ENCODE measurements at regions not wholly inside any gene's neighbourhood (a gene's known extent, or its start where the extent isn't known, plus 50 kb on each side); places are given as distances from the start of the nearest gene placed in this dataset.
"Not testable (repeated sequence)": the region's sequence is repeated elsewhere in the genome, so short reads cannot be mapped to it uniquely, and the experiment has no call there.

DNA sequence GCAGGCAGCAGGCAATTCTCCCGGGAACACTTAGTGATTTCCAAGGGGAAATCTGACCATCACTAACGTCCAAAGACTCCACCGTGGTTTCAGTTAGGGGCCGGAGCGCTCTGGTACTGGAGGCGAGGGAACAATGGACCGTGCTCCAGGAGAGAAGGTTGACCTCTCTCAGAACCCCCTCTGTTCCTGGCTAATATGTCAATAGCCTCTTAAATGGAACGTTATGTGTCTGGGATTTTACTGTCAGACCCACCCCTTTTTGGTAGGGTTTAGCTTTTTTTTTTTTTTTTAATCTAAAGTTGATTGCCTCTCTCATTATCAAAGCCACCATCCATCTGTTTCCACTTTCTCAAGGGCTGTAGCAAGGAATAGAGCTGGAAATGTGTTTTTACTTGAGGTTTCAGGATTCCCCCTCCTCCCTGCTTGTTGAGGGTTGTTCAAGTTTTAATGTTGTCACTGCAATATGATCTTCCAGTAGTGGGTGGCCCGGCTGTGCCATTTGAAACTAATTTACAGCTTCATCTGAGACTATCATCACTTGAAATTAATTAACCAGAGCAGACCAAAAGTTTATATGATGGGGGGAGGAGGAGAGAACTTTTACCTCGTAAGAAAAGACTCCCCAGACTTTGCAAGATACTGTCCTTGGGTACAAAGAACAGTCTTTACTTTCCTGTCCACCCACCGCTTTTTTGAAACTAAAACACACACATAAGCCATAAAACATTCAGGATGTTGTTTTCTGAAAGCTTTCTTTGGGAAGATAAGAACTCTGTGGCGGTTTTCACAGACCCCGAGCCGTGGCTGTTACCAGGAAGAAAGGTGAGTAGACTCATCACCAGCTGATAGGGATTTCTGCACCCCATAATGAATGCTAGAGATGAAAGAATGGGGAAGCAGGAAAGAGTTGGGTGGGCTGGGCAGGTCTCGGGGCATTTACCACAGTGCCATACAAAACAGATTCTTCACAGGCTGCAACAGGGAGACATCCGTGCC, 187.8 kb downstream of the UACA start:
- intact Hi-C loops (cut with micrococcal nuclease) = no loop called here
- Mint-ChIP-seq H3K9me3 (peaks cover 9% of the 10 kb centered on the region), H3K4me1 (ENCODE audit: low read depth) (peaks cover 4% of the 10 kb centered on the region), H3K27ac (no peak overlapping the region), H3K4me3 (no peak overlapping the region), H3K27me3 (peaks cover 3% of the 10 kb centered on the region), H3K36me3 (peaks cover 4% of the 10 kb centered on the region)
- CTCF ChIA-PET = no interaction called here
- POLR2A ChIA-PET = no interaction called here
- DNase-seq = no peak

DNA sequence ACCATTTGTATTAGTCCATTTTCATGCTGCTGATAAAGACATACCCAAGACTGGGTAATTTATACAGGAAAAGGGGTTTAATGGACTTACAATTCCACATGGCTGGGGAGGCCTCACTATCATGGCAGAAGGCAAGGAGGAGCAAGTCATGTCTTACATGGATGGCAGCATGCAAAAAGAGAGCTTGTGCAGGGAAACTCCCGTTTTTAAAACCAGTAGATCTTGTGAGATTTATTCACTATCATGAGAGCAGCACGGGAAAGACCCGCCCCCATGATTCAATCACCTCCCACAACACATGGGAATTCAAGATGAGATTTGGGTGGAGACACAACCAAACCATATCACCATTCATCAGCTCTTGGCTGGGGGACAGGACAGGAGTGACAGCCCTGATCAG, 189.0 kb downstream of the UACA start:
- H3K4me3 Mint-ChIP-seq; H3K27ac Mint-ChIP-seq; H3K9me3 Mint-ChIP-seq; POLR2A ChIA-PET; DNase-seq; H3K36me3 Mint-ChIP-seq; H3K27me3 Mint-ChIP-seq; intact Hi-C loops (cut with micrococcal nuclease): not testable (repeated sequence)
- CTCF ChIA-PET = interaction anchor here (0.6 kb wide), 1 partner anchor 8 kb away, joined by 3 read pairs; no protein-coding TSS in a partner anchor
- H3K4me1 Mint-ChIP-seq (ENCODE audit: low read depth) = peaks cover 12% of the 10 kb centered on the region

DNA sequence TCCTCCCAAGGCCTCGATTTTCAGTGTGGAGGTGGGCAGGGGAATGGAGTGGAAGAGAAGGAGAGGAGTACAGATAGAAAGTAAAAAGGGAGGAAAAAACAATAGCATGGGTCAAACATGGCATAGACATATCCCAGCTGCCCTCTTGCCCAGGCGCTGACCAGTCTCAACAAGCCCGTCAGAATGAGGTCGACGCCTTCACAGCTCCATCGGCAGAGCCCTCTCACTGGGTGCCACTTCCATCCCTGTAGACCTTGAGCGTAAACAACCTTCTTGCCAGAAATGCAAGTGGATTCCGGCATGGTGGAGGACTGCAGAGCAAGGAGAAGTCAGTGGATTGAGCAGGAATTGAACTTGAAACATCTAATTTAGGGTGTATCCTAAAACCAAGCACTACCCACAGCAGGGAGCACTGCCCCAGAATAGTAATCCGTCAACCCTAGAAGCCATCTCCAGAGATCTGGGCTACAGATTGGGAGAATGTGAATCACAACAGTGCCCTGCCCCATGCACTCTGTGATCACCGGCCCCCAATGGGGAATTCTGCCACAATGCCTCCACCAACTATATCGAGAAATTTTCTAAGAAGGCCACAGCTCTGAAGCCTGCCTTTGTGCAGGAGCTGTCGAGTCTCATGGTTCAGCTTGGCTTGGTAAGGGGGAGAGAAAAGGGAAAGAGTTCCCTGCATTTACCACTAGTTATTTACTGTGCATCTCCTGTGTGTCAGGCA, 190.1 kb downstream of the UACA start:
- no peak overlapping the region for H3K27ac Mint-ChIP-seq
- peaks cover 9% of the 10 kb centered on the region for H3K9me3 Mint-ChIP-seq
- peaks cover 13% of the 10 kb centered on the region for H3K4me1 Mint-ChIP-seq (ENCODE audit: low read depth)
- H3K27me3 Mint-ChIP-seq = peaks cover 3% of the 10 kb centered on the region
- DNase-seq = no peak
- ChIA-PET POLR2A (no interaction called here), CTCF (interaction anchor here (1.9 kb wide), 1 partner anchor 149 kb away, joined by 9 read pairs; no protein-coding TSS in a partner anchor)
- intact Hi-C loops (cut with micrococcal nuclease) = no loop called here
- no peak overlapping the region for H3K4me3 Mint-ChIP-seq
- H3K36me3 Mint-ChIP-seq = peaks cover 4% of the 10 kb centered on the region

DNA sequence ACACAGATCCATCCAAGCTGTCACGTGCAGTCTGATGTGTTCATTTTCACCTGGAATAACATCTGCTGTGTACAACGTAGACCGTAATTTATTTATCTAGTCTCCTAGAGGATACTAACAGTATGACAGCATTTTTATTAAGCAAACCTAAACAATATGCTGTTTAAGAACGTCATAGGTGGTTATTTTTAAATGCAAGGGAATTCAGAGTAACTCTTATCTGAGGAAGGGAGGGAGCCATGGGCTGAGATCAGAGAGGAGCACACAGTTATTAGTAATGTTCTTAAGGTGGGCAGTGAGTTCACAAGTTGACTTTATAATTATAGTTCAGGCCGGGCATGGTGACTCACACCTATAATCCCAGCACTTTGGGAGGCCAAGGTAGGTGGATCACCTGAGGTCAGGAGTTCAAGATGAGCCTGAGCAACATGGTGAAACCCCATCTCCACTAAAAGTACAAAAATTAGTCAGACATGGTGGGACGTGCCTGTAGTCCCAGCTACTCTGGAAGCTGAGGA, 193.6 kb downstream of the UACA start:
- intact Hi-C loops (cut with micrococcal nuclease) = no loop called here
- Mint-ChIP-seq H3K4me1 (ENCODE audit: low read depth) (peaks cover 9% of the 10 kb centered on the region), H3K27me3 (peaks cover 3% of the 10 kb centered on the region), H3K27ac (no peak overlapping the region), H3K9me3 (peaks cover 9% of the 10 kb centered on the region), H3K36me3 (peaks cover 4% of the 10 kb centered on the region), H3K4me3 (no peak overlapping the region)
- peak; percentile 51 for DNase-seq
- ChIA-PET CTCF (interaction anchor here (0.7 to 1.8 kb wide), 3 partner anchors 10 to 153 kb away, joined by 3 to 8 read pairs (median 3); no protein-coding TSS in a partner anchor), POLR2A (no interaction called here)

DNA sequence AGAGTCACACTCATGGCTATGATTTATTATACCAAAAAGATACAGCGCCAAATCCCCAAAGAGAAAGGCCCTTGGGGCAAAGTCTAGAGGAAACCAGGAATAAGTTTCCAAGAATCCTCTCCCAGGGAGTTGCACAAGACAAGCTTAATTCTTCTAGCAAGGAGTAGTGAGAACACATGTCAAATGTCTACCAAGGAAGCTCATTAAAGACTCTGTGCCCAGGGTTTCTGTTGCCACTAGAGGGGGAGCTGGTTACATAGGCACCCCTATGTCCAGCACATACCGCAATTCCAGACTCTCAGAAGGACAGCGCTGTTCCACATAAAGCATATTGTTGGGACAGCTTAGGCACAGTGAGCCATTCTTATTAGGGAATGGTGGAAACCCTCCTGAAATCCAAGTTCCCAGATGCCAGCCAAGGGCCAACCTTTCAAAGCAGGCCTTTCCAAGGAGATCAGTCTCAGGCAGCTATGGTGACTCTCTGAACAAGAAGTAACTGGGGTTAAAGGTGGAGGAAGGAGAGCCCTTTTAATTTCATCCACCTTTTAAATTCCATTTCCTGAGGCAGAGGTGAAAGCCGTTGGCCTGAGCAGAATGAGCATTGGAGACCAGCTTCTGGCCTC, 194.2 kb downstream of the UACA start:
- intact Hi-C loops (cut with micrococcal nuclease) = no loop called here
- no peak overlapping the region for H3K27ac Mint-ChIP-seq
- ChIA-PET POLR2A (no interaction called here), CTCF (interaction anchor here (0.7 to 1.8 kb wide), 3 partner anchors 10 to 153 kb away, joined by 3 to 8 read pairs (median 3); no protein-coding TSS in a partner anchor)
- peaks cover 6% of the 10 kb centered on the region for H3K9me3 Mint-ChIP-seq
- peaks cover 1% of the 10 kb centered on the region for H3K36me3 Mint-ChIP-seq
- peaks cover 9% of the 10 kb centered on the region for H3K4me1 Mint-ChIP-seq (ENCODE audit: low read depth)
- no peak for DNase-seq
- H3K27me3 Mint-ChIP-seq = peaks cover 3% of the 10 kb centered on the region
- no peak overlapping the region for H3K4me3 Mint-ChIP-seq

DNA sequence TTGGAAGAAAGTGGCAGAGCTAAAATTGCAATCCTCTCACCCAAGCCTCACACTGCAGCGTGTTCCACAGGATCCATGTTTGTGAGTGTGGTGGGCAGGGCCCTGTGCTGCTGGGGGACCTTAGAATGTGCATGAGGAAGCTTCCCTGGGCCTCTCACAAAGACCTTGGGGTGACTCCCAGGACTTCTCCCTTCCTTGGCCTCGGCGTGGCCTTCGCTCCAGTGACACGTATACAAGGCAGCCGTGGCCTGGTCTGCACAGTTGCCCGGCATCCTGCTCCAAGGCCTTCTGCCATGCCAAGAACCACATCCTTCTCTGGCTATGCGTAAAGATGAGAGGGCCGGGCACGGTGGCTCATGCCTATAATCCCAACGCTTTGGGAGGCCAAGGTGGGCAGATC, 196.4 kb downstream of the UACA start:
- POLR2A ChIA-PET = no interaction called here
- no peaks in the 10 kb centered on the region for H3K36me3 Mint-ChIP-seq
- no peak overlapping the region for H3K4me3 Mint-ChIP-seq
- peaks cover 2% of the 10 kb centered on the region for H3K27me3 Mint-ChIP-seq
- peaks cover 9% of the 10 kb centered on the region for H3K4me1 Mint-ChIP-seq (ENCODE audit: low read depth)
- no peaks in the 10 kb centered on the region for H3K9me3 Mint-ChIP-seq
- DNase-seq = no peak
- CTCF ChIA-PET = no interaction called here
- intact Hi-C loops (cut with micrococcal nuclease) = no loop called here
- no peak overlapping the region for H3K27ac Mint-ChIP-seq

DNA sequence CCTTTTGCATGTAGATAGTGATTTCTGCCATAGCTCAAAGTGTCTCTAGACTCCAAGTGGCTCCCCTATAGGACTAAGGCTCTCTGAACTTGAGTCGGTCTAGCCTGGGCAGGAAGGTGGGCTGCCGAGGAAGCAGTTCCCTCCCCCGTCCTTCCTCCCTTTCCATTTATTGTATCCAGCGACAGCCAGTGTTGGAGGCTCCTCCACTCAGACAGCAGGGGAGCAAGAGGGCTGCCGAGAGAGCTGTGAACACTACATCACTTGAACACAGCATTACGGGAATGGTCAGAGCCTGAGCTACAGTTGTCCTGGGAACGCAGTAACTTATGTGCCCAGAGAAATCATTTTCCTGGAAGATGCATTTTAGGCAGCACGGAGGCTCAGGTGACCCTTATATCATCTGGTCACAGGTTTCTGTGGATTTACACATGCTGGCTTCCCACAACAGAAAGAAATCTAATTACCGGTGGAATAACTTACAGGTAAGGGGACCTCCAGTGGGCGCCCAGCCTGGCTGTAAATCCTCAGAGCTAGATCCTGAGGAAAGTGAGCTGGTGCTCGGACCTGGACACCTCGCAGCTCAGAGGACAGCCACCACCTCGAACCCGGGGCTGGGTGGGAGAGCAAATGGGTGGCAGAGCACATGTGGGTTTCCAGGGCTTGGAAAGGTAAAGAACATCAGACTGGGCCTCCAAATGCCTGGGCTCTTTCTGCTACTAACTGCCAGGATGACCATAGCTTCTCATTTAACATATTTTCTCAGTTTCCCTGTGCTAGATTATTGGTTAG, 197.1 kb downstream of the UACA start:
- H3K4me3 Mint-ChIP-seq = no peak overlapping the region
- intact Hi-C loops (cut with micrococcal nuclease) = no loop called here
- no peaks in the 10 kb centered on the region for H3K9me3 Mint-ChIP-seq
- ChIA-PET POLR2A (no interaction called here), CTCF (no interaction called here)
- no peak for DNase-seq
- no peak overlapping the region for H3K27ac Mint-ChIP-seq
- peaks cover 13% of the 10 kb centered on the region for H3K4me1 Mint-ChIP-seq (ENCODE audit: low read depth)
- no peaks in the 10 kb centered on the region for H3K36me3 Mint-ChIP-seq
- H3K27me3 Mint-ChIP-seq = no peaks in the 10 kb centered on the region

DNA sequence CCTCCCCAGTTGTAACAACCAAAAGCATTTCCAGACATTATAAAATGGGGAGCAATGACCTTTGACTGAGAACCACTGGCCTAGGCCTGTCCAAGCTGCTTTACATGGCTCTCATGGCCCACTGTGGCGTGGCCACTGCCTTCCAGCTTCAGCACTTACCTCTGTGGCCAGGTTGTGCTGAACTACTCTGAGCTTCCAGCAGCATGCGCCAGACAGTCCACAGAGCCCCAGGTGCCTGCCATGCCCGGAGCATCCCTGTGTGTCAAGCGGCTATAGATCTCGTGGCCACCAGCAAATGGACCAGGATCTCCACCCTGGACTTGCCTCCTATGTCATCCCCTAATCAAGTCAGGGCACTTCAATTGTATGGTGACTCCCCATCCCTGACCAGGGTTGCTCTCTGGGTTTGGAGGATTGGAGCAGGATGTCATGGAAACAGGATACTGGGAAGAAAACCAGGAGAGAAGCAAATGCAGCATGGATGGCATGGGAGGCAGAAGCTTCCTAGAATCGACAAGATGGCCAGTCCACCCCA, 199.7 kb downstream of the UACA start:
- intact Hi-C loops (cut with micrococcal nuclease) = no loop called here
- no peak for DNase-seq
- ChIA-PET POLR2A (no interaction called here), CTCF (interaction anchor here (1.1 kb wide), 1 partner anchor 55 kb away, joined by 3 read pairs; no protein-coding TSS in a partner anchor)
- Mint-ChIP-seq H3K27me3 (no peaks in the 10 kb centered on the region), H3K4me1 (ENCODE audit: low read depth) (peaks cover 9% of the 10 kb centered on the region), H3K9me3 (no peaks in the 10 kb centered on the region), H3K4me3 (no peak overlapping the region), H3K27ac (no peak overlapping the region), H3K36me3 (no peaks in the 10 kb centered on the region)

DNA sequence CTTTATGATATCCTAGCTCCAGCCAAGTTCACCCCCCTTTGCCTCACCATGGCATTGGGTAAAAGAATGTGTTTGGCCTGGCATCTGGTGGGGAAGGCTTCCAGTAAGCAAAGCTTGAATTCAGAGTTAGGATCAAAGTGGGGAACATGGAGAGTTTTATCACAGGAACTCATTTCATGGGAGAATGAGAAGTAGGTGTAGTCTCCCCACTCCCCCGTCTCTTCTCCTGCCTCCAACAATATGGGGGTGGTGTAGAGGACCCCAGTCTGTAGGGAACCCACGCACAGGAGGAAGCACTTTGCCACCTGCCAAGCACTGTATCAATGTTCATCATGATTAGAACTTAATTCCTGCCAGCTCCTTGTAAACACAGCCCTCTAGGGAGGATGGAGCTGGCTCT, 200.5 kb downstream of the UACA start:
- H3K27me3 Mint-ChIP-seq = no peaks in the 10 kb centered on the region

DNA sequence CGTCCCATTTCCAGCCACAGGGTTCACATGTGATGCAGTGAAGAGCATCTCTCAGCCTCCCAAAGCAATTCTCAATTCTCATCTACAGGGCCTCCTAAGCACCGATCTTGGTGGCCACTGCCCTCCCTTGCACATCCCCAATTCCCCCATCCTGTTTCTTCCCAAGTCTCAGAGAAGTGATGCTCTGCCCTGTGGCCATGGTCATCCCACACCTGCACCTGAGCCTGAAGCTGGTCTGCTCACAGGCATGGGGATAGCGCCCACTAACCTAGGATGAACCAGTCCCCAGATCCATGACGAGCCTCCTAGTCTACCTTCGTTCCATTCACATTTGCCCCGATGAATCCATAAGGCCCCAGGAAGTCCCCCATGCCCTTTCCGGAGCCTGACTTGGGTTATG, 201.5 kb downstream of the UACA start:
- Mint-ChIP-seq H3K27me3 (no peaks in the 10 kb centered on the region), H3K4me1 (ENCODE audit: low read depth) (peaks cover 9% of the 10 kb centered on the region), H3K4me3 (no peak overlapping the region), H3K36me3 (no peaks in the 10 kb centered on the region), H3K27ac (no peak overlapping the region), H3K9me3 (no peaks in the 10 kb centered on the region)
- POLR2A ChIA-PET = interaction anchor here (0.6 kb wide), 1 partner anchor 78 kb away, joined by 4 read pairs; no protein-coding TSS in a partner anchor
- intact Hi-C loops (cut with micrococcal nuclease) = no loop called here
- no peak for DNase-seq
- CTCF ChIA-PET = no interaction called here

More for the DNA sequence above, 200.5 kb downstream of the UACA start:
- intact Hi-C loops (cut with micrococcal nuclease) = no loop called here
- DNase-seq = no peak
- Mint-ChIP-seq H3K4me3 (no peak overlapping the region), H3K9me3 (no peaks in the 10 kb centered on the region), H3K36me3 (no peaks in the 10 kb centered on the region), H3K27ac (no peak overlapping the region), H3K4me1 (ENCODE audit: low read depth) (peaks cover 9% of the 10 kb centered on the region)
- ChIA-PET POLR2A (no interaction called here), CTCF (interaction anchor here (1.1 kb wide), 1 partner anchor 56 kb away, joined by 3 read pairs; no protein-coding TSS in a partner anchor)

DNA sequence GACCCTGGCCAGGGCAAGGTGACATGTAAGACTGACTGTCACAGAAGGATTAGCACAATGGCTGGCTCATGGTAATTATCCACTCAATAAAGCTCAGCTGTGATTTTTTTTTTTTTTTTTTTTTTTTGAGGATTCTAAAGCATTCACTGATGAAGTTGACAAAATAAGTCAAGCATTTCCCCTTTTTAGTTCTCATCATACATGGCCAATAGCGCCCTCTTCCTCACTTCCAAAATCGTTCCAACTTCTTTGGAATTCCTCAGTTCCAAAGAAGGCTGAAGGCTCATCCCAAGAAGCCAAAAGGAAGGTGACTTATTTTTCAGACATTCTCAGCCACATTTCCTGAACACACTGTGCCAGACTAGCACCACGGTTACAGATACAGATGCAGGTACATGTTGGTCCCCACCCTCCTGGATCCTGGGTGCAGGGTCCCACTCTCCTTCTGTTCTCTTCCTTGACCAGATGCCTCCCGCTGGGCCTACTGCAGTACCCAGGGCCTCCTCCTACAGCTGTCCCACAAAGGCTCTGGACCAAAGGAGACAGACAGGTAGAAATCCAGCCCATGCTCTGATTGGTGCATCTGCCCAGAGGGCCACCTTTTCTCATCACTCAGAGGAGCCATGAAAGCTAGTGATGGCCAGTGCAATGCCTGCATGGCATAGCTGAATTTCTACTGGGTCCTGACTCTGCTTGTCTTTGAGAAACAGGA, 202.6 kb downstream of the UACA start:
- Mint-ChIP-seq H3K4me3 (no peak overlapping the region), H3K27ac (no peak overlapping the region), H3K36me3 (no peaks in the 10 kb centered on the region), H3K27me3 (no peaks in the 10 kb centered on the region), H3K9me3 (no peaks in the 10 kb centered on the region), H3K4me1 (ENCODE audit: low read depth) (peaks cover 9% of the 10 kb centered on the region)
- intact Hi-C loops (cut with micrococcal nuclease) = no loop called here
- ChIA-PET POLR2A (no interaction called here), CTCF (no interaction called here)
- DNase-seq = no peak
